GM18907 (cell line): ENCODE measurements at regions not wholly inside any gene's neighbourhood (a gene's known extent, or its start where the extent isn't known, plus 50 kb on each side); places are given as distances from the start of the nearest gene placed in this dataset.

Experiments
- ATAC-seq: cut with Tn5 transposase; IDR thresholded peaks from one replicate; pipeline ENCODE4 v1.9.1; 2021; ENCODE audit warnings: mild to moderate bottlenecking, moderate library complexity; ENCODE audit not compliant: unreplicated experiment

GRCh38 chr4:177687117-177687516, 244.9 kb upstream of the AGA start:
- no peak for ATAC-seq

- ATAC-seq, result no peak
Observed at GRCh38 chr4:177692907-177693306, 250.7 kb upstream of the AGA start.

GRCh38 chr4:177696438-177696966, 254.3 kb upstream of the AGA start:
- ATAC-seq, result no peak

- ATAC-seq, result no peak
Observed at GRCh38 chr4:177699365-177700213, 257.4 kb upstream of the AGA start.

- no peak for ATAC-seq
Observed at GRCh38 chr4:177706916-177707315, 264.7 kb upstream of the AGA start.

GRCh38 chr4:177713454-177713853, 271.2 kb upstream of the AGA start:
- no peak for ATAC-seq

- no peak for ATAC-seq
Observed at GRCh38 chr4:177717407-177717806, 275.2 kb upstream of the AGA start.

- no peak for ATAC-seq
Observed at GRCh38 chr4:177718514-177718913, 276.3 kb upstream of the AGA start.

GRCh38 chr4:177726111-177726510, 283.9 kb upstream of the AGA start:
- ATAC-seq, result no peak

GRCh38 chr4:177728361-177729152, 286.3 kb upstream of the AGA start:
- no peak for ATAC-seq

GRCh38 chr4:177729681-177730080, 287.4 kb upstream of the AGA start:
- ATAC-seq, result no peak

- no peak for ATAC-seq
Observed at GRCh38 chr4:177737387-177737940, 295.2 kb upstream of the AGA start.

- ATAC-seq, result no peak
Observed at GRCh38 chr4:177740563-177740962, 298.3 kb upstream of the AGA start.

GRCh38 chr4:177759729-177760128, 317.5 kb upstream of the AGA start:
- ATAC-seq, result no peak

GRCh38 chr4:177761692-177762091, 319.5 kb upstream of the AGA start:
- no peak for ATAC-seq

- no peak for ATAC-seq
Observed at GRCh38 chr4:177769155-177769554, 326.9 kb upstream of the AGA start.

GRCh38 chr4:177770776-177771175, 328.5 kb upstream of the AGA start:
- ATAC-seq, result no peak

- no peak for ATAC-seq
Observed at GRCh38 chr4:177771645-177772044, 329.4 kb upstream of the AGA start.

- no peak for ATAC-seq
Observed at GRCh38 chr4:177778623-177779022, 336.4 kb upstream of the AGA start.

GRCh38 chr4:177785000-177785399, 342.8 kb upstream of the AGA start:
- ATAC-seq, result no peak

GRCh38 chr4:177789610-177790009, 347.4 kb upstream of the AGA start:
- ATAC-seq, result no peak

GRCh38 chr4:177791188-177791587, 349.0 kb upstream of the AGA start:
- no peak for ATAC-seq
